Pancreas (tissue), 10 donors: ENCODE measurements at regions not wholly inside any gene's neighbourhood (a gene's known extent, or its start where the extent isn't known, plus 50 kb on each side); places are given as distances from the start of the nearest gene placed in this dataset.
A peak's percentile ranks its signal among the peaks of the same experiment; 100 is the strongest.

Experiments
- ATAC-seq, 4 donors: fragments of 200-7000 bp; cut with Tn5 transposase; one replicate each; pipeline versions ENCODE4 v1.8.0 to v1.9.1; 2020; ENCODE audit warnings: mild to moderate bottlenecking in 4 of 4, moderate library complexity in 4 of 4
- DNase-seq, 6 donors: peaks; one replicate each; pipeline ENCODE4 v3.0.0-alpha.2; 2020
- FAIRE-seq: peaks from 2 replicates; lab custom pipeline; 2012; peaks lifted over from hg19 to GRCh38; lab: Jason Lieb, UNC
- H3K27ac ChIP-seq, 4 donors: fragments of 200-600 bp; sonication (generic); 1 replicate in 3 of 4; 2 replicates in 1 of 4; pipeline versions ENCODE4 v1.5.0 to v1.8.0; 2020
- H3K27me3 ChIP-seq, 4 donors: fragments of 200-600 bp; one replicate each; pipeline ENCODE4 v1.8.0; 2021
- H3K36me3 ChIP-seq, 3 donors: fragments of 200-600 bp; sonication (generic) in 1 of 3; one replicate each; pipeline versions ENCODE4 v1.5.0 to v1.8.0; 2020 to 2021
- H3K4me1 ChIP-seq, 3 donors: fragments of 200-600 bp; one replicate each; pipeline ENCODE4 v1.8.0; 2021
- H3K4me3 ChIP-seq, 4 donors: fragments of 200-600 bp; sonication (generic) in 2 of 4; one replicate each; pipeline versions ENCODE4 v1.5.0 to v1.8.0; 2020 to 2021
- H3K9me3 ChIP-seq, 4 donors: fragments of 200-600 bp; one replicate each; pipeline ENCODE4 v1.8.0; 2021
- WGBS, 2 donors: extraction: QIAGEN DNeasy Blood & Tissue Kit; methylation state at CpG; one replicate each; pipeline ENCODE4 v1.1.7; 2013; 5-methylcytosine and 5-hydroxymethylcytosine counted together
- intact Hi-C, 3 donors: fragments of 100-400 bp; cut with DNase I; formaldehyde crosslinking; loops; one replicate each; pipeline versions ENCODE4 v1.11.1 to v1.14.2; 2022
- TF ChIP-seq, protein P1 (sequence below), 4 donors: fragments of 200-600 bp; sonication (generic) in 3 of 4; IDR thresholded peaks; one replicate each; pipeline versions ENCODE4 v1.5.0 to v1.8.0; 2021; ENCODE audit warnings: antibody characterized with exemption in 4 of 4
- donor health status: healthy with polysubstance abuse.
- donor health status: DM: no; HTN: no; CAD: no; lungs with moderate emphysema.
- donor health status: DM: no; HTN: no; CAD: no.
- donor health status: control.
- donor health status: control.
- donor health status: Bipolar disorder and iron deficiency.
- donor health status: DM: yes; HTN: yes; CAD: no.
- donor health status: DM: no; HTN: no; CAD: no.
- donor health status: DM: no; HTN: no; CAD: no.
- donor health status: DM: yes; HTN: yes; CAD: no.

DNA sequence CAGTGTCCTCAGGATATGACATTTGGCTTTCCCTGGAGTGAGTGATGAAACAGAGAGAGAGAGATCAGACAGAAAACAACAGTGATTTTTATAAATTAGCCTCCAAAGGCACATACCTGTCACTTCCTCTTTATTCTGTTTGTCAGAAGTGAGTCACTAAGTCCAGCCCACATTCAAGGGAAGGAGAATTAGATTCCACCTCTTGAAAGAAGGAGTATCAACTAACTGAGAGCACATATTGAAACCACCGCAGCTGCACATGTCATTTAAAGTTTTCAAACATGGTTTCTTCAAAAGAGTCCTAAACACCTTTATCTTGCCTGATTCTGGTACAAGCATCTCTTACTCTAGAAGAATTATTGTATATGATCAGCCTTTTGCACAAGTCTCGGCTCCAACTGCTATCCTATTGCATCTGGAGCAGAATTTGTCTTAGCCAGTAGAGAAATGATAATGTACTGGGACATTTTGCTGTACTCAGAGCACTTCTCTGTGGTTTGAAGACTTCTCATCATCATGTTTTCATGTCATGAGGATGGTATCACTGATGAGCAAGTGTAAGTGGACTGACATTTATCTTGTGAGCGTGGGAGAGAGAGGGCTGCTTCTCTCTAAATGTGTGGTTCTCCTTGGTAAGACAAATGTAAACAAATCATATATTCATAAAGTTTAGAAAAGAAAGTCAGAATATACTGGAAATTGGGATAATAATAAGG is 338.9 kb upstream of the CFAP20DC start:
- ATAC-seq (no peak), FAIRE-seq (no peak), DNase-seq (no peak)
- Histone ChIP-seq H3K4me1 (no peaks in the 10 kb centered on the region), H3K9me3 (no peaks in the 10 kb centered on the region), H3K27me3 (no peaks in the 10 kb centered on the region), H3K36me3 (no peaks in the 10 kb centered on the region), H3K27ac (no peak overlapping the region), H3K4me3 (no peak overlapping the region)
- 91 to 98% methylated on average over 3 of the region's 3 CpGs for WGBS, 2 donors
- TF ChIP-seq, protein P1, sequence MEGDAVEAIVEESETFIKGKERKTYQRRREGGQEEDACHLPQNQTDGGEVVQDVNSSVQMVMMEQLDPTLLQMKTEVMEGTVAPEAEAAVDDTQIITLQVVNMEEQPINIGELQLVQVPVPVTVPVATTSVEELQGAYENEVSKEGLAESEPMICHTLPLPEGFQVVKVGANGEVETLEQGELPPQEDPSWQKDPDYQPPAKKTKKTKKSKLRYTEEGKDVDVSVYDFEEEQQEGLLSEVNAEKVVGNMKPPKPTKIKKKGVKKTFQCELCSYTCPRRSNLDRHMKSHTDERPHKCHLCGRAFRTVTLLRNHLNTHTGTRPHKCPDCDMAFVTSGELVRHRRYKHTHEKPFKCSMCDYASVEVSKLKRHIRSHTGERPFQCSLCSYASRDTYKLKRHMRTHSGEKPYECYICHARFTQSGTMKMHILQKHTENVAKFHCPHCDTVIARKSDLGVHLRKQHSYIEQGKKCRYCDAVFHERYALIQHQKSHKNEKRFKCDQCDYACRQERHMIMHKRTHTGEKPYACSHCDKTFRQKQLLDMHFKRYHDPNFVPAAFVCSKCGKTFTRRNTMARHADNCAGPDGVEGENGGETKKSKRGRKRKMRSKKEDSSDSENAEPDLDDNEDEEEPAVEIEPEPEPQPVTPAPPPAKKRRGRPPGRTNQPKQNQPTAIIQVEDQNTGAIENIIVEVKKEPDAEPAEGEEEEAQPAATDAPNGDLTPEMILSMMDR (IDR thresholded peaks at IDR 0.05) = no peak
- intact Hi-C loops = no loop called here

DNA sequence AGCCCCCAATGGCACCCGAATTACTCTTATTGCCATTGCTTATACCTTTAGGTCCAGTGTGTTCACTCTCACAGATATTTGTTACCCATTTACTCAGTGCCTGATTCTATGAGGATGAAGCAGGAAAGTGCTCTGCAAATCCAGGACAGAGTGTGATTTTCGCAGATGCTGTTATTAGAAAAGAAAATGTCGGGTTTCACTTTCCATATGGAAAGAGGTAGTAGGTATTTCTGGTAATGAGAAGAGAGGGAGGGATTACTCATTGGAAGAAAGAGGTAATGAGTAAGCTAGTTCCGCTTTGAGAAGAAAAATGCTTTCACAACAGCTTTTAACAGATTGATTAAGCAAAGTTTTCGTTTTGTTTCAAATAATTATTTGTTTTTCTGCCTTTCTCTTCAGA is 336.3 kb upstream of the CFAP20DC start:
- WGBS, 2 donors = 83 to 88% methylated on average over 5 of the region's 5 CpGs
- Histone ChIP-seq H3K36me3 (no peaks in the 10 kb centered on the region), H3K4me3 (no peak overlapping the region), H3K27me3 (no peaks in the 10 kb centered on the region), H3K27ac (no peak overlapping the region), H3K4me1 (no peaks in the 10 kb centered on the region), H3K9me3 (no peaks in the 10 kb centered on the region)
- intact Hi-C loops = no loop called here
- TF ChIP-seq, protein P1 (IDR thresholded peaks at IDR 0.05) = no peak
- FAIRE-seq = no peak
- no peak for ATAC-seq
- no peak for DNase-seq

DNA sequence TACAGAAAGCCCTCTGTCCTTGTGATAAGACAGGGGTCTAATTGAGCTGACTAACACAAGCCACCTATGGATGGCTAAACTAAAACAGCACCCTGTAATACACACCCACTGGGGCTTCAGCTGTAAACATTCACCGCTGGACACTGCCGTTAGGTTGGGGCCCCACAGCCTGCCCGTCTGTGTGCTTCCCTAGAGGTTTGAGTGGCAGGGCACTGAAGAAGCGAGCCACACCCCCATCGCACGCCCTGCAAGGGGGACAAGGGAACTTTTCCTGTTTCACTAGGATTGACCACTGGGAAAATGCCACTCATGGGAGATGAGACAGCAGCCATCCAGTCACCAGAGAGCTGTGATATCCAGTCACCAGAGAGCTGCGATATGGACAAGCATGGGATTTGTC is 335.7 kb upstream of the CFAP20DC start:
- Histone ChIP-seq H3K27ac (no peak overlapping the region), H3K4me3 (no peak overlapping the region), H3K27me3 (no peaks in the 10 kb centered on the region), H3K36me3 (no peaks in the 10 kb centered on the region), H3K4me1 (no peaks in the 10 kb centered on the region), H3K9me3 (no peaks in the 10 kb centered on the region)
- peak in 1 of 6 donors; percentile 37 for DNase-seq
- 92 to 96% methylated on average over 7 of the region's 7 CpGs for WGBS, 2 donors
- ATAC-seq = no peak
- intact Hi-C loops = no loop called here
- FAIRE-seq = no peak
- TF ChIP-seq, protein P1 (IDR thresholded peaks at IDR 0.05) = no peak

DNA sequence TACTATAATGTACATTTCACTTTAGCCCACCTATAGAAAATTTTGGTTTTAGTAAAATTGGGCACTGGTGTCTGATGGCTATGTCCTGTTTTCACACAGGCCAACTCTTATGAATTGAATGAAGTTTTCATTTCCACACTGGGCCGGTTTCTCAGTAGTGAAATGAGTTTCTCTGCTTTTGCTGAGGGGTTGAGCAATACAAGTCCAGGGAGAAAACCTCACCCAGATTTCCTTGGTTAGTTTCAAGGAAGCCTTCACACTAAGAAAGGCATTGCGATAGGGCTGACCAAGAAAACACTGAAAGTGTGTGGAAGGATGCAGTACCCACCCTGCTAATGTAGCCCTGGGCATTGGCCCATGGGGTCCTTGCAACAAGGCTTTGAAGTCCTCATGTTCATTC is 331.5 kb upstream of the CFAP20DC start:
- 91% methylated on average over 2 of the region's 2 CpGs for WGBS, 2 donors
- H3K4me1 ChIP-seq = no peaks in the 10 kb centered on the region
- H3K9me3 ChIP-seq = no peaks in the 10 kb centered on the region
- ATAC-seq = no peak
- no peak for FAIRE-seq
- H3K4me3 ChIP-seq = no peak overlapping the region
- intact Hi-C loops = no loop called here
- no peaks in the 10 kb centered on the region for H3K27me3 ChIP-seq
- H3K27ac ChIP-seq = no peak overlapping the region
- no peaks in the 10 kb centered on the region for H3K36me3 ChIP-seq
- TF ChIP-seq, protein P1 (IDR thresholded peaks at IDR 0.05) = no peak
- DNase-seq = no peak

DNA sequence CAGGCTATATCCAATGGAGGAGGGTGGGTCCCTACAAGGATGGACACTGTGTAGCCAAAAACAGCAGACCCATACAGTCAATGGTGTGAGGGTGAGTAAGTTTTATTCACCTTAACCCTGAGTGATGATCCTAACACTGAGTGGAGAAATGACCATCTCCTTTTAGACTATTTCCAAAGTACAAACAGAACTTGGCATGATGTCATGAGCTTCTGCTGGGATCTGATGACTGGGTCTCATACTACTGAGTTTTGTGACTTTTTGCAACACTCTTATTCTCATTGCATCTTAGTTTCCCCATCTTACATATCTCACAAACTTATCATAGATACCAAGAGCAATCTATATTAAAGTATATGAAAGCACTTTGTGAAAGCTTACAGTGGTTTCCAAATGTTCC is 330.3 kb upstream of the CFAP20DC start:
- TF ChIP-seq, protein P1 (IDR thresholded peaks at IDR 0.05) = no peak
- Histone ChIP-seq H3K4me3 (no peak overlapping the region), H3K27me3 (no peaks in the 10 kb centered on the region), H3K27ac (no peak overlapping the region), H3K9me3 (no peaks in the 10 kb centered on the region), H3K4me1 (no peaks in the 10 kb centered on the region), H3K36me3 (no peaks in the 10 kb centered on the region)
- ATAC-seq (no peak), DNase-seq (no peak), FAIRE-seq (no peak)
- intact Hi-C loops = no loop called here
